ENCODE measurements at regions not wholly inside any gene's neighbourhood (a gene's known extent, or its start where the extent isn't known, plus 50 kb on each side); places are given as distances from the start of the nearest gene placed in this dataset.

- TF ChIP-seq CTCF (IDR thresholded peaks at IDR 0.05): no peak
- TF ChIP-seq POLR2A (IDR thresholded peaks at IDR 0.05): no peak
These were observed 243.8 kb upstream of the KIAA1217 start for GRCh38 chr10:23965123-23965522.
